ENCODE measurements at regions not wholly inside any gene's neighbourhood (a gene's known extent, or its start where the extent isn't known, plus 50 kb on each side); places are given as distances from the start of the nearest gene placed in this dataset.

DNA sequence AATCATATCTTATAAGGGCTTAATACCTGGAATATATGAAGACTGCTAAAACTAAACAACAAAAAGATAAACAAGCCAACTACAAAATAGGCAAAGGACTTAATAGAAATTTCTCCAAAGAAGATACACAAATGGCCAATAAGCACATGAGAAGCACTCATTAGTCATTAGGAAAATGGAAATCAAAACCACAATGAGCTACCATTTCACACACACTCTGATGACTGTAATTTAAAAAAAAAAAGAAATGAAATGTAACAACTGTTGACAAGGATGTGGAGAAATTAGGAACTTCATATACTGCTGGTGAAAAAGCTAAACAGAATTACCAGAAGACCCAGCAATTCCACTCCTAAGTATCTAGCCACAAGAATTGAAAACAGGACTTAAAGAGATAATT is 374.2 kb upstream of the ZP4 start:
- TF ChIP-seq, protein P1, sequence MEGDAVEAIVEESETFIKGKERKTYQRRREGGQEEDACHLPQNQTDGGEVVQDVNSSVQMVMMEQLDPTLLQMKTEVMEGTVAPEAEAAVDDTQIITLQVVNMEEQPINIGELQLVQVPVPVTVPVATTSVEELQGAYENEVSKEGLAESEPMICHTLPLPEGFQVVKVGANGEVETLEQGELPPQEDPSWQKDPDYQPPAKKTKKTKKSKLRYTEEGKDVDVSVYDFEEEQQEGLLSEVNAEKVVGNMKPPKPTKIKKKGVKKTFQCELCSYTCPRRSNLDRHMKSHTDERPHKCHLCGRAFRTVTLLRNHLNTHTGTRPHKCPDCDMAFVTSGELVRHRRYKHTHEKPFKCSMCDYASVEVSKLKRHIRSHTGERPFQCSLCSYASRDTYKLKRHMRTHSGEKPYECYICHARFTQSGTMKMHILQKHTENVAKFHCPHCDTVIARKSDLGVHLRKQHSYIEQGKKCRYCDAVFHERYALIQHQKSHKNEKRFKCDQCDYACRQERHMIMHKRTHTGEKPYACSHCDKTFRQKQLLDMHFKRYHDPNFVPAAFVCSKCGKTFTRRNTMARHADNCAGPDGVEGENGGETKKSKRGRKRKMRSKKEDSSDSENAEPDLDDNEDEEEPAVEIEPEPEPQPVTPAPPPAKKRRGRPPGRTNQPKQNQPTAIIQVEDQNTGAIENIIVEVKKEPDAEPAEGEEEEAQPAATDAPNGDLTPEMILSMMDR (IDR thresholded peaks at IDR 0.05; ENCODE audit: low read depth, low read length, missing input control), result no peak
- no peak for TF ChIP-seq YY1 (IDR thresholded peaks at IDR 0.05)
- TF ChIP-seq REST (IDR thresholded peaks at IDR 0.05), result no peak
- TF ChIP-seq GABPA (IDR thresholded peaks at IDR 0.05 in 1 of 2, conservative IDR thresholded peaks at IDR 0.05 in 1 of 2), result no peak
